ENCODE measurements at regions not wholly inside any gene's neighbourhood (a gene's known extent, or its start where the extent isn't known, plus 50 kb on each side); places are given as distances from the start of the nearest gene placed in this dataset.

GRCh38 chr1:232518349-232518748, 111.6 kb downstream of the SIPA1L2 start:
- DNase-seq, result no peak

DNA sequence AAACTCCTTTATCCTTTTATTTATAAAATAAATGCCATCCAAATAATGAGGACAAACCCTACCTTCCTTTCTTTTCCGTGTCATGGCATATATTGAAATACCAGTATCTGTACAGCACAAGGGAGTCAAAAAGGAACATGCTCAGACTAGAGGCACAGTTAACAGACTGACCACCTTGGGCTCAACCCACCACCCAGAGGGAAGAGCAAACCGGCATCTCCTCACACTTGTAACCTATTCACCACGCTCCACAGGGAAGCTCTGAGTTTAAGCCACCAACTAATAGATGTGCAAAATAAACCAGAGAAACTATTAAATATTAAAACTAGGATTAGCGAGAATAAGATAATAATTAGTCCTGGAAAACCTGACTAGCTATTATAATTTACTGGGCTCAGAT, 112.7 kb downstream of the SIPA1L2 start:
- DNase-seq, result no peak

GRCh38 chr1:232515706-232516105, 114.2 kb downstream of the SIPA1L2 start:
- no peak for DNase-seq

- DNase-seq, result no peak
Observed at GRCh38 chr1:232512712-232513111, 117.2 kb downstream of the SIPA1L2 start.

DNA sequence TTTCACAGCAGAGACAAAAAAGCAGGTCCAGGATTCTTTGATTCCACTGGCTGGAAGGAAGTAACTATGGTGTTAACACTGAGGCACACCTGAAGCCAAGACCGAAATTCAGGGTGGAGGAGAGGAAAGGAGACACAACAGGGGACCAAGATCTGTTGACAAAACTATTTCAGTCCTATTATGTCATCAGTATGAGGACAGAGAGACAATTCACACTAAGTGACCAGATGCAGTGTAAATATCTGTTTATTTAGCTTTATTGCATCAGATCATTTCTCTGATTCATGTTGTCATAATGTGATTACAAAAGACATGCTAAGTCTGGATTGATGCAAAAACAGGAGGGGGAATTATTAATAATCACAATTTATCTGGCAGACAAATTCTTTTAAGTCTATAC, 118.8 kb downstream of the SIPA1L2 start:
- peak in 1 of 2 donors; percentile 31 for DNase-seq

DNA sequence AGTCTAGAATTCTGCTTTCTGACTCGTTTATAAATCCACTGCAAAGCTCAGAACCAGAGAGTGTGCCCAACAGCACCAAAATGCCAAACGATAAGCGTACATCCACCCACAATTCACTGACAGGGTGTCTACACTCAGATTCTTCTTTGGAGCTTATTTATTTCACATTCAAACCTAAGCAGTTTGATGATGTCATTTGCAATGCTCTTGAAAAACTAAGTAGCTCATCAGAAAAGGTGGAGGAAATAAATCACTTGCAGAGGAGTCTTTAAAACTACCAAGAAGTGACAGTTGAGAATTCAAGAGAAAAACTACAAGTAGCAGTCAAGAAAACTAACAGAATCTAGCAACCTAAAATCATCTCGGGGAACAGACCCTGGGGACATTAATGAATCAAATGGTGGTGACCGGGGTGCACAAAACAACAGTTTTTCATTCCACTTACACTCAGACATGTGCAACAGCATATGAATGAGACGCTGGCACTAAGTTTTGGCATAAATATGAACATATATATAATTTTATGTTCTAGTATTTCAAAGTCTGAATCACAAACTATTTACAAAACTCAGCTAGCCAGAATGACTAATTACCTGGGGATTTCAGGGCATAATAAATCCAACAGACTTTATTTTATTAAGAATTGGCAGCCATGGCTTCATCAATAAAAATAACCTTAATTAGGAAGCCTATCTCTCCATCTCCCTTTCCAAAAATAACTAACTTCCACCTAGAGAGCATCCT, 119.4 kb downstream of the SIPA1L2 start:
- DNase-seq, result no peak

GRCh38 chr1:232509570-232509969, 120.4 kb downstream of the SIPA1L2 start:
- no peak for DNase-seq

DNA sequence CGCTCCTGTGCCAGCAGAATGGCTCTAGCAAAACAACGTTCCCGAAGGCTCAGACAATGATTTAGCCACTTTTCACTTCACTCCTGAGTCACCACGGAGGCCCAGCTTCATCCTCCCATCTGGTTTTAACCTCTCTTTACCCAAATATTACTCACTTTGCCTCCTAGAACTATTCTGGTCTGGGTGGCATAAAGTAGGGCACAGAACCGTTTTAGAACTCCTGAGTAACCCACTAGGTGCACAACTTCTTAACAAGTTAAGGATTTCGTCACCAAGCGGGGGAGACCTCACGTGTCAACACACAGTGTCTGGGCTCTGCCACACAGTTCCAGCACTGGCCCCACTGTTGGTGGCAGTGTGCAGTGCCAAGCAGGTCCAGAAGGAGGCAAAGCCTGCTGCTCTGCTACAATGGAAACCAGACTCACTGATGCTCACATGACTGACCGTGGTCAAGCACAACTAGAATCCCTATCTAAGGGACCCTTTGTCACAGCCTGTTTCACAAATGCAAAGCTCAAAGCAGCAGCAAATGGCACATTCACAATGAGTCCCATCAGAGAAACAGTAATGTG, 121.7 kb downstream of the SIPA1L2 start:
- DNase-seq, result no peak

GRCh38 chr1:232507571-232507970, 122.4 kb downstream of the SIPA1L2 start:
- DNase-seq, result no peak

DNA sequence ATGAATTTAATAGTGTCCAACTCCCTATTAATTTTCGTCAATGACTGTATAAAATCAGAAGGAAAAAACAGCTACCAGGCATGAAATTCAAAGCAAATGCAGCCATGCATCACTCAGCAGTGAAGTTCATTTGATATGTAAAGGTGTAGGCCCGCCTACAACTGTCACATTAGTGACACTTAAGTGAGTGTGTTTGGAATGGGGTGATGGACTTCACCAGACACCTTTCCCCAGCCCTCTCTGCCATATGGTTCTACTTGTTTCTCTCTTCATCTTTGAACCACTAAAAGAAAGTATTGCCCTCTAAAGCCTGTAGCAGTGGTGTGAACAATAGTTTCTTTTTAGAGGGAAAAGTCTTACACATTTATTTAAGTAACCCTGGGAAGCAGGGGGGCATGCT, 124.0 kb downstream of the SIPA1L2 start:
- no peak for DNase-seq

DNA sequence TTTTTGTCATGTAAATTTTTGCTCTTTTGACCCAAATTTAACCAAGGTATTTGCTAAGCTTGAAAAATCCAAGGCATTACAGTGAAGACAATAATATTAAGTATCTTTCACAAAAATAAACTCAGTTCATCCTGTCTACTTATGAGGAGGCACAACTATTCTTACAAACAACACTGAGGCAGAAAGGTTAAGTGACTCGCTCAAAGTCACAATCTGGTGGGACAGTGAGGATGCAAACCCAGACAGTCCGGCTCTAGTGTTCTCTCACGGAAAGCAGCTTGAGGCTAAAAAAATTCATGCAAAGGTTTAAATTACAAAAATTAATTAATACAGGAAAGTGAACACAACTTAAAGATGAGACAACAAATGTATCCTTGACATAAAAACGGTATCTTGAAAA, 125.3 kb downstream of the SIPA1L2 start:
- no peak for DNase-seq

GRCh38 chr1:232503497-232503896, 126.4 kb downstream of the SIPA1L2 start:
- DNase-seq, result no peak

GRCh38 chr1:232501854-232502253, 128.1 kb downstream of the SIPA1L2 start:
- no peak for DNase-seq

GRCh38 chr1:232499188-232499587, 130.7 kb downstream of the SIPA1L2 start:
- no peak for DNase-seq

- no peak for DNase-seq
Observed at GRCh38 chr1:232493869-232494268, 136.1 kb downstream of the SIPA1L2 start.

DNA sequence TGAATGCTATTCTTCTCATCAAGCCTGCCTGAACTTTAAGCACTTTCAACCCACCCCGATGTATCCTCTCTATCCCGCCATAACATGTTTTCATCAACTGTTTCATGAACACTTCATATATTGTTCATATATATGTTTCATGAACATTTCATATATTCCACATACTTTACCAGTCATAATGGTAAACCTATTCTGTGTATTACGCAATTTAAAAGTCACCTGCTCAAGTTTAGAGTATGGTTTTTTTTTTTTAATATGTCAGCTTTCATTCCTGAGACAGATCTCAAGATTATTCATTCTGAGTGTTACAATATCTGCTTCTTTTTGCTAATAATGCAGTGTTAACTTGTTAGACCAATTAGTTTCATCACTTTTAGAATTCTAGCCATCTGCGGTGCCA, 140.7 kb downstream of the SIPA1L2 start:
- no peak for DNase-seq

DNA sequence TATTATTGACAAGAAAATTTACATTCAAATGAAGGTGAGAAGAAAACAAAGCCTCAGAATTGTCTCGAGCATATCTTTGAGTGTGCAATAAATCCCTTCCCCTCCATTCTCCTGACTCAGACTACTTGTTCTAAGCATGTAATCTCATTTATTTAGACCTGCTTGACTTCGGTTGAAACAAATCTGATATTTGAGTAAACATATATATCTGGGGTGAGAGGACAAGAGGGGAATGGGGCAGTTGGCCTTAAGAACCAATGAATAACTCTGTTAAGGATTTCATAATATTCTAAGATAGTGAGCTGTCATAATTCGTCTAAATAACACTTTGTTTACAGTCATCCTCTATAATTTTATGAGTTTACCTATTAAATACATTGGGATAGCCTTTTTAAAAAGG, 142.7 kb downstream of the SIPA1L2 start:
- DNase-seq, result no peak

DNA sequence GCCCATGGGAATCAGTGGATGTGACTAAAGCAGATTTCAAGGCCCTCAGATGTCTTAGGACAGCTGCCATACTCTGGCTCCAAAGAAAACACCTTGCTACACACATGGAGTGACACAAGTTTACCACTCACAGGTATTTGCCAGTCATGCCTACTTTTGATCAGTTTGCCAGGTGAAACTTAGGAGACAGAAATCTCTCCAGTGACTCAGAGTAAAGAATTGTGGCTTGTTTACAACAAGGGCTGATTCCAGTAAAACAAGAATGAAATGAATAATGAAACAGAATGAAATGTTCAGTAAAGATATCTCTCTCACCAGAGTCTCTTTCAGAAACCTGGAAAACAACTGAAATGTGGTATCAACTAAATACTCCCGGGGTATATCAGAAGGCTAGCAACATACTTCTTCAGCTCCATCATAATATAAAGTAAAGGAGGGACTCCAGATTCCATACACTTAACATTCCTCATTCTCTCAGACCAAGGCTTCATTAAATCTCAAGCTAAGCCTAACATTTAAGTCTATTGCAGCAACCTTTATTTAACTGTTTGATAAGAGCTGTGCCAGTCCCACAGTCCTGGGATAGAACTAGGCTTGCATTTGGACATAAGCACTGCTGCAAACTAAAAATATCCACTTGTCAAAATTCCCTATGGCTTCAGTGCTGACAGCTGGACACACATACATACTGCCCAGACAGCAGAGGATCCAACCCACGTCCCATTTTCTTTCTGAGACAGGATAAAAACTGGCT, 143.3 kb downstream of the SIPA1L2 start:
- DNase-seq, result no peak

GRCh38 chr1:232486006-232486405, 143.9 kb downstream of the SIPA1L2 start:
- no peak for DNase-seq

GRCh38 chr1:232484856-232485255, 145.1 kb downstream of the SIPA1L2 start:
- no peak for DNase-seq

DNA sequence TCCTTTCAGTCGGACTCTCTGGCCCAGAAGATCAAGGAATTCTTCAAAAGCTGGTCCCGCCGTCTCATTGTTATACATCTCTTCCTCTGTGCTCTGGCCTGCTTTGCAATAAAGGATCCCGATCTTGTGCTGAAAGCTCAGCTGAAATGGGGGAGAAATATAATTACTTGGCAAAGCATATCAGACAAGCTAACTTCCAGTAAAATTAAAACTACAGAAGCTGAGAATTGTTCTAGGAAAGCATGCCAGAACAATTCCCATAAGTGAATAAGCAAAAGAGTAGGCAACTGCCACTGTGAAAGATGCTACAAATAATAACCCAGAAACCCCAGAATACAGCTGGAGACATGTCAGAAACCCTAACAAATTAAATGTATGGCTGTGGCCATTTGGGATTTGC, 146.1 kb downstream of the SIPA1L2 start:
- no peak for DNase-seq

GRCh38 chr1:232481091-232481490, 148.8 kb downstream of the SIPA1L2 start:
- no peak for DNase-seq

DNA sequence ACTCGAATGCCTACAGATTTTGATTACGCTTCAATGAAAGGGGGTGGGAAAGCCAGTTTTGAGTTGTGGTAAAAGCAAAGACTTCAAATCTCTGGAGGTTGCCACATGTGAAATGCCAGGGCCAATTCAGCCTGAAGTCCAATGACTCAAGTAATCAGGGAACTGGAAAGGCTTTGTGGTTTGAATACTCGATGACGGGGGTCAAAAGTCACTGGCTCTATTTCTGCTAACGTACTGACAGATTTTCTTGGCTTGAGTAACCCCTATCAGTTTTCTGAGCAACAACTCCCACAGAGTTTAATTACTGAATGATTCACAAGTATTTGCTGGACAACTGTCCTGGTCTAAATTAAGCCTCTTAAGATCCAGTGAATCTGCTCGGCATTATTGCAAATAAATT, 152.2 kb downstream of the SIPA1L2 start:
- DNase-seq, result peak; percentile 9 to 24

DNA sequence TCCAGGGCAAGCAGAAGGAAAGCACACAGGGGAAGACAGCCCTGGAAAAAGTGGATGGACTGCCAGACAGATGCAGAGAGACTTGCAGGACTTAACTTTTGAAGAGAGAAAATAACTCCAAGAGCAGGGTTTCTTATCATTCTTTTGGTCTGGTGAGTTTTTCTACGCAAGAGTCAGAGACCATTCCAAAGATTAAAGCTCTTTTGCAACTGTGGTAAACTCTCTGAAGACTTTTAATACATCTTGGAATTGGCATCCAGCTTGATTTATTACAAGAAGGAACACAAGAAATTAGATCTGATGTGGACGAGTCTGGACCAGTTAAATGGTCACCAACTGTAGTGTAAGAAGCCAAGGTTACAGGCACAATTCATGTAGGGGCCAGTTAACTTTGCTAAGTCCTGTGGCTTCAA, 153.4 kb downstream of the SIPA1L2 start:
- no peak for DNase-seq
